IMR-90 (cell line): ENCODE measurements at regions not wholly inside any gene's neighbourhood (a gene's known extent, or its start where the extent isn't known, plus 50 kb on each side); places are given as distances from the start of the nearest gene placed in this dataset.

Experiments
- CEBPB ChIP-seq: IDR thresholded peaks from 2 replicates; pipeline ENCODE4 v1.6.1; 2012; ENCODE audit warnings: low read depth, low read length, improper control_type of control experiment
- MAFK ChIP-seq: IDR thresholded peaks from 2 replicates; pipeline ENCODE4 v1.6.1; 2012; ENCODE audit warnings: low read depth, low read length, improper control_type of control experiment
- MAZ ChIP-seq: IDR thresholded peaks from 2 replicates; pipeline ENCODE4 v1.6.1; 2012; ENCODE audit warnings: low read depth, mild to moderate bottlenecking, low read length, improper control_type of control experiment, moderate library complexity, borderline replicate concordance
- POLR2A ChIP-seq: IDR thresholded peaks from 2 replicates; pipeline ENCODE4 v1.6.1; 2012; ENCODE audit warnings: mild to moderate bottlenecking, low read depth, low read length
- RAD21 ChIP-seq: IDR thresholded peaks from 2 replicates; pipeline ENCODE4 v1.6.1; 2012; ENCODE audit warnings: low read length, improper control_type of control experiment
- TF ChIP-seq, protein P1 (sequence below): conservative IDR thresholded peaks from 2 replicates; pipeline ENCODE4 v1.5.1; 2012; ENCODE audit warnings: mild to moderate bottlenecking, low read depth, low read length, improper control_type of control experiment
- TF ChIP-seq, protein P2 (sequence below): fragments of 150-350 bp; IDR thresholded peaks from 2 replicates; pipeline ENCODE4 v1.6.1; 2017; ENCODE audit warnings: mild to moderate bottlenecking, antibody characterized with exemption, low read length, low read depth

DNA sequence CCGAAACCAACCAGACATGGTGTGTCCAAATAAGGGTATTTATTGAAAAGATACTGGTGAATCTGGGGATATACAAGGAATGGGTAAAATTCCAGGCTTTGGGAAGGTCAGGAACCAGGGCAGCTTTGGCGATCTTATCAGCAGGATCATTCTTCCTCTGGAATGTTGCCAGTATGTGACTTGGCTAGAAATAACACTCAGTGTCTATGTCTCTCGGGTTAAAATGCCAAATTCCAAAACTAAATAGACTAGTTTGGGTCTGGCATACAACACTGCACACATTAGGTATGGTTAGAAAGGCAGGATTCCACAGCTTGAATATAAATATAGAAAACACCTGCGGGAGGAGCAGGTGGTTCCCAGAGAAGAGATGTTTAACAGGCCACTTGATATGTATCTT, 220.2 kb upstream of the CD96 start:
- TF ChIP-seq POLR2A (no peak), MAZ (no peak), CEBPB (no peak), MAFK (no peak), RAD21 (no peak)
- TF ChIP-seq, protein P1, sequence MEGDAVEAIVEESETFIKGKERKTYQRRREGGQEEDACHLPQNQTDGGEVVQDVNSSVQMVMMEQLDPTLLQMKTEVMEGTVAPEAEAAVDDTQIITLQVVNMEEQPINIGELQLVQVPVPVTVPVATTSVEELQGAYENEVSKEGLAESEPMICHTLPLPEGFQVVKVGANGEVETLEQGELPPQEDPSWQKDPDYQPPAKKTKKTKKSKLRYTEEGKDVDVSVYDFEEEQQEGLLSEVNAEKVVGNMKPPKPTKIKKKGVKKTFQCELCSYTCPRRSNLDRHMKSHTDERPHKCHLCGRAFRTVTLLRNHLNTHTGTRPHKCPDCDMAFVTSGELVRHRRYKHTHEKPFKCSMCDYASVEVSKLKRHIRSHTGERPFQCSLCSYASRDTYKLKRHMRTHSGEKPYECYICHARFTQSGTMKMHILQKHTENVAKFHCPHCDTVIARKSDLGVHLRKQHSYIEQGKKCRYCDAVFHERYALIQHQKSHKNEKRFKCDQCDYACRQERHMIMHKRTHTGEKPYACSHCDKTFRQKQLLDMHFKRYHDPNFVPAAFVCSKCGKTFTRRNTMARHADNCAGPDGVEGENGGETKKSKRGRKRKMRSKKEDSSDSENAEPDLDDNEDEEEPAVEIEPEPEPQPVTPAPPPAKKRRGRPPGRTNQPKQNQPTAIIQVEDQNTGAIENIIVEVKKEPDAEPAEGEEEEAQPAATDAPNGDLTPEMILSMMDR, result no peak
- TF ChIP-seq, protein P2, sequence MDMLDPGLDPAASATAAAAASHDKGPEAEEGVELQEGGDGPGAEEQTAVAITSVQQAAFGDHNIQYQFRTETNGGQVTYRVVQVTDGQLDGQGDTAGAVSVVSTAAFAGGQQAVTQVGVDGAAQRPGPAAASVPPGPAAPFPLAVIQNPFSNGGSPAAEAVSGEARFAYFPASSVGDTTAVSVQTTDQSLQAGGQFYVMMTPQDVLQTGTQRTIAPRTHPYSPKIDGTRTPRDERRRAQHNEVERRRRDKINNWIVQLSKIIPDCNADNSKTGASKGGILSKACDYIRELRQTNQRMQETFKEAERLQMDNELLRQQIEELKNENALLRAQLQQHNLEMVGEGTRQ, result no peak
